Ishikawa (cell line): ENCODE measurements at regions not wholly inside any gene's neighbourhood (a gene's known extent, or its start where the extent isn't known, plus 50 kb on each side); places are given as distances from the start of the nearest gene placed in this dataset.

Experiments used
- CEBPB ChIP-seq: IDR thresholded peaks from 2 replicates; pipeline ENCODE4 v1.6.1; 2012
- CREB1 ChIP-seq: IDR thresholded peaks from 2 replicates; pipeline ENCODE4 v1.6.1; 2012; ENCODE audit warnings: low read depth
- EGR1 ChIP-seq: IDR thresholded peaks from 2 replicates; pipeline ENCODE4 v1.6.1; 2012
- EP300 ChIP-seq: IDR thresholded peaks from 2 replicates; pipeline ENCODE4 v1.6.1; 2012; ENCODE audit warnings: borderline replicate concordance
- FOXM1 ChIP-seq: IDR thresholded peaks from 2 replicates; pipeline ENCODE4 v1.6.1; 2012; ENCODE audit warnings: low read depth, borderline replicate concordance
- NFIC ChIP-seq: IDR thresholded peaks from 2 replicates; pipeline ENCODE4 v1.6.1; 2012
- RAD21 ChIP-seq: IDR thresholded peaks from 2 replicates; pipeline ENCODE4 v1.6.1; 2012; ENCODE audit warnings: low read depth
- REST ChIP-seq: IDR thresholded peaks from 2 replicates; pipeline ENCODE4 v1.6.1; 2012; ENCODE audit warnings: low read depth, mild to moderate bottlenecking
- TAF1 ChIP-seq: IDR thresholded peaks from 2 replicates; pipeline ENCODE4 v1.6.1; 2012; ENCODE audit warnings: low read depth, mild to moderate bottlenecking
- TCF12 ChIP-seq: IDR thresholded peaks from 2 replicates; pipeline ENCODE4 v1.6.1; 2012; ENCODE audit warnings: low read depth
- TEAD4 ChIP-seq: IDR thresholded peaks from 2 replicates; pipeline ENCODE4 v1.6.1; 2012
- YY1 ChIP-seq: IDR thresholded peaks from 2 replicates; pipeline ENCODE4 v1.6.1; 2012; ENCODE audit warnings: low read depth
- ZBTB7A ChIP-seq: IDR thresholded peaks from 2 replicates; pipeline ENCODE4 v1.6.1; 2012; ENCODE audit warnings: low read depth
- TF ChIP-seq, protein P1 (sequence below): IDR thresholded peaks from 2 replicates; pipeline ENCODE4 v1.6.1; 2012
- TF ChIP-seq, protein P2 (sequence below): IDR thresholded peaks from 2 replicates; pipeline ENCODE4 v1.6.1; 2012

- TF ChIP-seq YY1: no peak
- no peak for TF ChIP-seq NFIC
- no peak for TF ChIP-seq CREB1
- no peak for TF ChIP-seq TCF12
- TF ChIP-seq, protein P1, sequence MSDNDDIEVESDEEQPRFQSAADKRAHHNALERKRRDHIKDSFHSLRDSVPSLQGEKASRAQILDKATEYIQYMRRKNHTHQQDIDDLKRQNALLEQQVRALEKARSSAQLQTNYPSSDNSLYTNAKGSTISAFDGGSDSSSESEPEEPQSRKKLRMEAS: no peak
- no peak for TF ChIP-seq TEAD4
- no peak for TF ChIP-seq ZBTB7A
- TF ChIP-seq REST: no peak
- TF ChIP-seq, protein P2, sequence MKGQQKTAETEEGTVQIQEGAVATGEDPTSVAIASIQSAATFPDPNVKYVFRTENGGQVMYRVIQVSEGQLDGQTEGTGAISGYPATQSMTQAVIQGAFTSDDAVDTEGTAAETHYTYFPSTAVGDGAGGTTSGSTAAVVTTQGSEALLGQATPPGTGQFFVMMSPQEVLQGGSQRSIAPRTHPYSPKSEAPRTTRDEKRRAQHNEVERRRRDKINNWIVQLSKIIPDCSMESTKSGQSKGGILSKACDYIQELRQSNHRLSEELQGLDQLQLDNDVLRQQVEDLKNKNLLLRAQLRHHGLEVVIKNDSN: no peak
- no peak for TF ChIP-seq EGR1
These were observed 604.1 kb downstream of the GRXCR1 start for GRCh38 chr4:43496602-43497001.

DNA sequence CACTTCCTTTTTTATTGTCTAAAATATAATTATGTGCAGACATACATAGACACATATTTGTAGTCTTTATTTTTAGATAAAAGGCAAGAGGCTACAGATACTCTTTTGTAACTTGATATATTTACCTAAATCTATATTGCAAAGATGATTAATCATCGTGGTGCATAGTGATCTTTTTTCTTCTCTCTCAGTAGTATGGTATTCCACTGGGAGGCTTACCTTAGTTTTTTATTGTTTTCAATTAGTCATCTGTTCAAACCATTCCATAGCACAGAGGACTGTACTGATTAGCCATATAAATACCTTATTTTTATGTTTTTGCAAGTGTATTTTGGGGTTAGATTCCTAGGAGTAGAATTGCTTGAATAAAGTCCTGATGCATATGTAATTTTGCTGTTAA lies 619.7 kb downstream of the GRXCR1 start:
- TF ChIP-seq NFIC (no peak), FOXM1 (no peak), CEBPB (no peak), ZBTB7A (no peak), TEAD4 (no peak), REST (no peak), TAF1 (no peak), RAD21 (no peak), EGR1 (no peak)
- TF ChIP-seq, protein P2: no peak
- TF ChIP-seq, protein P1: no peak

GRCh38 chr4:43525646-43526045 lies 633.1 kb downstream of the GRXCR1 start:
- no peak for TF ChIP-seq NFIC

DNA sequence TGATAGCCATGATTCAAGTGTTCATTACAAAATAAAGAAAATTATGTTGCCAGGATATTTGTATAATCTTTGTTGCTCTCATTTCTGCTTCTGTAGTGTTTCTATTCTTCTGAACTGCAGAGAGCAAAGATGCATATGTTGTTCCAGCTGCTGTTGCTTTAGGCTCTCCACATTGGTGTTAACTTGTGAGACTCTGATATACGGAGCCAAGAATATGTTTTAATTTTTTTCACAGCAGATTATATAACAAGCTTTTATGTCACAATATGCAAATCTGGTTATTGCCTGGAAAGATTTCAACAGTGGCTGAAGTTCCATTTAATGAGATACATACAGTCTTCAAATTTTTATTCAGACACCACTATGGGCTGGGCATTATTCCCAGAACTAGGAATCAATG lies 655.0 kb downstream of the GRXCR1 start:
- TF ChIP-seq, protein P1: no peak
- TF ChIP-seq YY1: no peak
- no peak for TF ChIP-seq TEAD4
- no peak for TF ChIP-seq NFIC
- TF ChIP-seq TCF12: no peak
- TF ChIP-seq TAF1: no peak
- TF ChIP-seq ZBTB7A: no peak
- TF ChIP-seq EP300: no peak
- TF ChIP-seq, protein P2: no peak
- TF ChIP-seq EGR1: no peak
- no peak for TF ChIP-seq REST

DNA sequence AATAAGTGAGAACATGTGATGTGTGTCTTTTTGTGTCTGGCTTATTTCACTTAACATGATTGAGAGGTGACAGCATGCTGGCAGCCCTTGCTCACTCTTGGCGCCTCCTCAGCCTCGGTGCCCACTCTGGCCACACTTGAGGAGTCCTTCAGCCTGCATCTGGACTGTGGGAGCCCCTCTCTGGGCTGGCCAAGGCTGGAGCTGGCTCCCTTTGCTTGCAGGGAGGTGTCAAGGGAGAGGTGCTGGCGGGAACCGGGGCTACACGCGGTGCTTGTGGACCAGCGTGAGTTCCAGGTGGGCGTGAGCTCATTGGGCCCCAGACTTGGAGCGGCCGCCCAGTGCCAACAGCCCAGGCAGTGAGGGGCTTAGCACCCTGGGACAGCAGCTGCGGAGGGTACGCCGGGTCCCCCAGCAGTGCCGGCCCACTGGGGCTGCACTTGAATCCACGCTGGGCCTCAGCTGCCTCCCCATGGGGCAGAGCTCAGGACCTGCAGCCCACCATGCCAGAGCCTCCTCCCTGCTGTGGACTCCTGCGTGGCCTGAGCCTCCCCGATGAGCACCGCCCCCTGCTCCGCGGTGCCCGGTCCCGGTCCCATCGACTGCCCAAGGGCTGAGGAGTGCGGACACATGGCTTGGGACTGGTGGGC lies 658.6 kb downstream of the GRXCR1 start:
- TF ChIP-seq REST (no peak), CREB1 (no peak), EGR1 (no peak), RAD21 (no peak), NFIC (no peak), TEAD4 (no peak), TAF1 (no peak), EP300 (no peak), FOXM1 (no peak), CEBPB (no peak)
- TF ChIP-seq, protein P2: no peak
